Uterus (tissue), 2 donors: ENCODE measurements at regions not wholly inside any gene's neighbourhood (a gene's known extent, or its start where the extent isn't known, plus 50 kb on each side); places are given as distances from the start of the nearest gene placed in this dataset.

Experiments
- POLR2A ChIP-seq, 2 donors: fragments of 450-650 bp; IDR thresholded peaks; one replicate each; pipeline ENCODE4 v1.6.1; 2016; ENCODE audit warnings: antibody characterized with exemption in 2 of 2, mild to moderate bottlenecking in 1 of 2, moderate library complexity in 1 of 2
- TF ChIP-seq, protein P1 (sequence below), 4 experiments: fragments of 200-600 bp in 2 of 4; fragments of 450-650 bp in 2 of 4; sonication (generic) in 2 of 4; IDR thresholded peaks; one replicate each; pipeline ENCODE4 v1.5.1; 2016 to 2019; ENCODE audit warnings: antibody characterized with exemption in 4 of 4, mild to moderate bottlenecking in 2 of 4, moderate library complexity in 1 of 4

DNA sequence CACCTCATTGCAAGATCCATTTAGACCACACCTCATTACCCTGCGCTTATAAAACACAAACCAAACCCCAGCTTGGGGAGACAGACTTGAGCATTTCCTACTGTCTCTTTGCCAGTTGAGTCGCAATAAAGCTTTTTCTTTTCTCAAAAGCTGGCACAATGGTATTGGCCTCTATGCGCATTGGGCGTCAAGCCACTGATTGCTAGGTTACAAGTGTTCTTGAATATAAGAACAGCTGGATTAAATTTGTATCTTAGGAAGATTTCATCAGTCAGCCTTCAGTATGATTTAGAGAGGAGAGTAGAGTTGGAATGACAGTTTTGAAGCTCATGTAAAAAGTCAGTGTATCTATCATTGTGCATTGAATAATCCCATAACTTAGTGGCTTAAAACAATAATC is 84.9 kb upstream of the RAB4A start:
- TF ChIP-seq POLR2A (IDR thresholded peaks at IDR 0.05) = no peak
- TF ChIP-seq, protein P1, sequence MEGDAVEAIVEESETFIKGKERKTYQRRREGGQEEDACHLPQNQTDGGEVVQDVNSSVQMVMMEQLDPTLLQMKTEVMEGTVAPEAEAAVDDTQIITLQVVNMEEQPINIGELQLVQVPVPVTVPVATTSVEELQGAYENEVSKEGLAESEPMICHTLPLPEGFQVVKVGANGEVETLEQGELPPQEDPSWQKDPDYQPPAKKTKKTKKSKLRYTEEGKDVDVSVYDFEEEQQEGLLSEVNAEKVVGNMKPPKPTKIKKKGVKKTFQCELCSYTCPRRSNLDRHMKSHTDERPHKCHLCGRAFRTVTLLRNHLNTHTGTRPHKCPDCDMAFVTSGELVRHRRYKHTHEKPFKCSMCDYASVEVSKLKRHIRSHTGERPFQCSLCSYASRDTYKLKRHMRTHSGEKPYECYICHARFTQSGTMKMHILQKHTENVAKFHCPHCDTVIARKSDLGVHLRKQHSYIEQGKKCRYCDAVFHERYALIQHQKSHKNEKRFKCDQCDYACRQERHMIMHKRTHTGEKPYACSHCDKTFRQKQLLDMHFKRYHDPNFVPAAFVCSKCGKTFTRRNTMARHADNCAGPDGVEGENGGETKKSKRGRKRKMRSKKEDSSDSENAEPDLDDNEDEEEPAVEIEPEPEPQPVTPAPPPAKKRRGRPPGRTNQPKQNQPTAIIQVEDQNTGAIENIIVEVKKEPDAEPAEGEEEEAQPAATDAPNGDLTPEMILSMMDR (IDR thresholded peaks at IDR 0.05) = no peak
